GM18870 (cell line): ENCODE measurements at regions not wholly inside any gene's neighbourhood (a gene's known extent, or its start where the extent isn't known, plus 50 kb on each side); places are given as distances from the start of the nearest gene placed in this dataset.

ENCODE experiments used
- ATAC-seq: cut with Tn5 transposase; IDR thresholded peaks from one replicate; pipeline ENCODE4 v1.9.1; 2021; ENCODE audit warnings: moderate library complexity; ENCODE audit not compliant: unreplicated experiment

DNA sequence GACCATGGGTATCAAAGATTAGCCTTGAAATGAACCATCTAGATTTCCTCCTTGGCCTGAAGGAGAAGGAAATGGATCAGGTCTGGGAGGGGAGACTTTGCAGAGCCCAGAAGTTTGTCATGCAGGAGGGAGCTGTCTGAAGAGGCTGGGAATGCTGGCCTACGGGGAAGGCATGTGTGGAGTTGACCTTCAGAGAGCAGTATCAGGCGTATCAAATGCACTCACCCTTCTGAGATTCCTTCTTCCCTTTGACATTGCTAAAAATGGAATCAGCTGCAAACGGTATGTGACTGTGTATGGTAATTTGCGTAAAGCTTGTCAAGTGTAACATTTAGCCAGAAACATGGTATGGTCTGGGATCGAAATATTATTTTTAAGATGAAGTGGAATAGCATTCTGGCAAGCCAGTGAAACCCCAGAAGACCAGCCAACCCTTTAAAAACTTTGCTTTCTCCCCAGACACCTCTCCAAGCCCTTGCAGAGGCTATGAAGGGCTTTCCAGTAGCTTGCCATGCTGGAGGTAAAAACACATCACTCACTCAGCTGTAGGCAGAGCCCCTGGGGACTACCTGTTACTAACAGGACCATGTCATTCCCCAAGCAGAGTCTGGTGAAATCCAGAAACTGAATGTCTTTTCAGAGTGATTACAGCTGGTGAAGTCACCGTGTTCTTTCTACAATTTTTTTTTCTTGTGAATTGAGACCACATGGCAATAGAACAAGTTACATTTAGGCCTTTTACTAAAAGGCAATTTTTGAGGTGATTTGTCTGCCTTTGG lies 174.7 kb upstream of the SLC24A5 start:
- no peak for ATAC-seq

- no peak for ATAC-seq
Measured at GRCh38 chr15:47949815-47950214, 171.0 kb upstream of the SLC24A5 start.

DNA sequence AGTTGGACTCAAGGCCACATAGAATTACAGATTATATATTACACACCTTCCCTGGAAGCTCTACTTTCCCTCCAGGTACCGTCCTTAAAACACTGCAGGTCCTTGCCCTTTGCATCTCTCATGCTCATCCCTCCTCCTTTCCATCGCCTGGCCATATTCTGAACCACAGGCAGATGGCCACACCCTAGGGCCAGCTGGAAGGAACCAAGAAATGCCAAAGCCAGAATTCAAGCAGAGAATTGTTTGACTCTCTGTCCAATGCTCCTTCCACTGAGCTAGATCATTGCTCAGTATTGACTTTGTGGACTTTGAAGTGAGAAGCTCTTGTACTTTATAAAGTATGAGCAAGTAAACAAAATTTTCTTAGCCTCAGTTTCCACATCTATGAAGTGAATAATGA lies 170.3 kb upstream of the SLC24A5 start:
- no peak for ATAC-seq

DNA sequence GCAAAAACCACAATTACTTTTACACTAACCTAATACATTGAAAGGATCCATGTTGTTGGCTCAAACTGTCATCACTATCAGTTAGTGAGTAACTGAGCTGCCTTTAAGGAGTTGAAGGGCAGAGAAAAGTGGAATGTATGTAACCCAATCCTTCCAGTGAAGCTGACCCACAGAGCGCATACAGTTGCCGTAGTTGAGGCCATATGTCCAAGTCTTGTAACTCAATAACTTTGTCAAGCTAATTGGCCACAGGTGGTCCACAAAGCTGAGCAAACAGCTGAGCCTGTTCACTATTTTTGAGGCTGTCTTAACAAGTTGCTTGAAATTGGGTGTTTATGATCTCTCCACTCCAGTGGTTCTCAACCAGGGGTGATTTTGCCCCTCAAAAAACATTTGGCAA lies 169.0 kb upstream of the SLC24A5 start:
- no peak for ATAC-seq

DNA sequence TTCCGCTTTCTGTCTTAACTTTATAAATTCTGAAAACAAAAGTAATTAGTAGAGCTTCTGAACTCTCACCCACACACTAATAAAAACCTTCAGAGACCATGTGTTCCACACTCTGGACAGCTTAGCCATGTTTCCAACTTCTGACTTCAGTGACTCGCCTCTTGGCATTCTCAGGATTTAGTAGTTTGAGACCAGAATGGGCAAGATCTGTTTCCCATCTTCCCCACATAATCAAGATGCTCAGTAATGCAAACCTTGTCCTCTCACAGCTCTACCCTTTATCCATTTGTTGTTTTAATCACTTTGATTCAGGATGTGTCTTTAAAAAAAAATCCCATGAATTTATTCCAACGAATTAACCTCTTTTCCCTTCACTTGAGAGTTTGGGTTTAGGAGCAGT lies 166.6 kb upstream of the SLC24A5 start:
- ATAC-seq: no peak

GRCh38 chr15:47955021-47955420 lies 165.8 kb upstream of the SLC24A5 start:
- no peak for ATAC-seq

- ATAC-seq: no peak
Measured at GRCh38 chr15:47959617-47960413, 161.0 kb upstream of the SLC24A5 start.

- peak; percentile 89 for ATAC-seq
Measured at GRCh38 chr15:47961401-47962090, 159.2 kb upstream of the SLC24A5 start.

DNA sequence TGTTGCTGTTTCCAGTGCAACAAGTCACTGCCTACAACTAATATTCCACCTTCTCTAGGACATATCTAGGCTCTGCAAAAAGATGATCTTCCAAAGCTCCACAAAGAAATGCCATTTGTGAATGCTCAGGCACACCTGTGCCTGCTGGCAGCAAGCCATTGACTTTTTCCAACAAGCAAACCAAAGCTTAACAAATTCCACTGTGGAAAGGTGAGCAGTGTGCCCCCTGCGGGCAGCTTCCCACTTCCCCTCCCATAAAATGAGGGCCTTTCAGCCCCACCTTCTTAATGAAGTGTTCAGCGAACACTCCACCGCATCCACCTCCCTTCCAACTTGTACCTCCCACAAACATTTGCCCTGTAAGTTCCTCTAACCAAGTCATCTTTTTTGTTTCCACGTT lies 157.5 kb upstream of the SLC24A5 start:
- ATAC-seq: no peak

GRCh38 chr15:47964229-47964628 lies 156.6 kb upstream of the SLC24A5 start:
- no peak for ATAC-seq

GRCh38 chr15:47965297-47965696 lies 155.5 kb upstream of the SLC24A5 start:
- no peak for ATAC-seq

DNA sequence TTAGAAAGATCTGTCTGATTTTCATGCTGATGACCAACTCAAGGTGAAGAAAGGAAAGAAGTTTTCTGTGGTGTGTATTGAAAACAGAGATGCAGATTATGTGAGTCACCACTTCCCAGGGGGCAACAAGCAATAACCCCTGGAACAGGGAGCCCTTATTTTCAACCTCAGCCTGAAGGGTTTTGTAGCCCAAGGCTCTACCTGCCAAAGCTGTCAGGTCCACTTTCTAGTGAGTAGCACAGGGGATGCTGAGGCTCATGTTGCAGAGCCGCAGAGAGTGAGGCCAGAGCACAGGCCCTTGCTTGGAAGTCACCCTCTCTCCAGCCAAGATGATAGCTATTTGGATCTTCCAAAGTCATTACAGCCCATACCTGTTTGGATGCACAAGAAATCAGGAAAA lies 152.2 kb upstream of the SLC24A5 start:
- ATAC-seq: no peak

- ATAC-seq: no peak
Measured at GRCh38 chr15:47971637-47972036, 149.2 kb upstream of the SLC24A5 start.

GRCh38 chr15:47972738-47973137 lies 148.1 kb upstream of the SLC24A5 start:
- ATAC-seq: no peak

GRCh38 chr15:47974724-47975123 lies 146.1 kb upstream of the SLC24A5 start:
- no peak for ATAC-seq

- no peak for ATAC-seq
Measured at GRCh38 chr15:47975427-47975826, 145.4 kb upstream of the SLC24A5 start.

GRCh38 chr15:47983533-47983932 lies 137.3 kb upstream of the SLC24A5 start:
- ATAC-seq: no peak

DNA sequence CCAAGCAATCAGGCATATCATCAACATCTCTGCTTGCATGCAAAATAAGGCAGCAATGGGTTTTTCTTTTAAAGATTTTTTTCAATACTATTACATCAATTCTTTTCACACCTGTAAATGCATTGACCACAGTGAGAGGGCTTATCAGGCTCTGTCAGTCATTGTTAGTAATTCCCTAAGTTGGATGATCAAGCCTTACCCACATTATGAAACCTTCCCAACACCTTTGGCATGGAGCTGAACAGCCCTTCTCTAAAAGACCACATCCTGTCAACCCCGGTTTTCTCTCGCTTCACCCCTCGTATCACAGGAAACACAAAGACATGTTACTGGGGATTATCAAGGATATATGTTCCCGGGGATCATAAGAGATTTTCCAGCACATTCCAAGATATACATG lies 135.2 kb upstream of the SLC24A5 start:
- ATAC-seq: no peak

- no peak for ATAC-seq
Measured at GRCh38 chr15:47987461-47987860, 133.3 kb upstream of the SLC24A5 start.

DNA sequence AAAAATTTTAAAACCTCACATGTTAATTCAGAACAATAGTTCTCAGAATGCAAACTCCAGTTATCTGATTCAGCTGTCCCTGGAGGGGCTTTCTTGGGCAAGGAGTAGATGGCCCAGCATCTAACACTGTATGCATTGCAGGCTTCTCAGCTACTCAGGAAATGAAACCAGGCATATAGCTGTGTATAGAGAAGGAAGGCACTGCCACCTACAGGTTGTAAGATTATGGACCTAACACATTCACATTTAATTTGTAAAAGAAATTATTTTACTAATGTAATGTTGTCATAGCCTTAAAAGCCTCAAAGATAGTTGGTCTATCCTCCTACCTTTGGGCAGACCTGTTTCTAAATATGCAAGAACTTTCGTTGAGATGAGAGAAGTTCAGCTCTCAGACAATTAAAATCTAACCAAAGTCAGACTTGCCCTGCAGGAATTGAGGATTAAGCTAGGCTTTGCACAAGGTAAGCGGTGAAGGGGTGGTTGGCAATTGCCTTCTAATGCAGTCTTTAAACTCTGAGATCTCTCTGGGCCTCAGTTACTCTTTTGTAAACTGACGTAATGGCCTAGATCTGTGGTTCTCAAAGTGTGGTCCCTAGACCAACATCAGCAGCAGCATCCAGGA lies 132.8 kb upstream of the SLC24A5 start:
- ATAC-seq: peak; percentile 93

DNA sequence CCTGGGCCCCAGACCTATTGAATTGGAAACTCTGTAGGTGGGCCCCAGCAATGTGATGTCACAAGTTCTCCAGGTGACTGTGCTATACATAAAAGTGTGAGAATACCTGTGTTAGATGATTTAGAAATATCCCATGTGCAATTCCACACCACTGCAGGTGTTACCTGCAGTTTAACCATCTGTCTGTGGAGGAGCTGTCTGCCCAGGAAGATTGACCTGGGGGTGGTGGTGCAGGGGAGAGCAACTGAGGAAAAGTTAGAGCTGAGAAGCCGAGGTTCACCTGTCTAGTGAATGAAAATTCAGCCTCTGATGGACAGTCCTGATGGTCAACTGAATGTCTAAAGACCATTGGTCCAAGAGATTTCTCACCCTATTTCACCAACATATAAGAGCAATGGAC lies 132.2 kb upstream of the SLC24A5 start:
- no peak for ATAC-seq
